Neural progenitor cell (in vitro differentiated cells): ENCODE measurements at regions not wholly inside any gene's neighbourhood (a gene's known extent, or its start where the extent isn't known, plus 50 kb on each side); places are given as distances from the start of the nearest gene placed in this dataset.

Experiments
- DNase-seq: peaks from one replicate; pipeline ENCODE4 v3.0.0-alpha.2; 2016; ENCODE audit warnings: low spot score
- H2AFZ ChIP-seq: fragments of 200-600 bp; sonication (generic); replicated peaks from 2 replicates; pipeline ENCODE4 v1.6.1; 2016; ENCODE audit warnings: antibody characterized with exemption
- H3F3A ChIP-seq: fragments of 200-600 bp; sonication (generic); 2 replicates; pipeline ENCODE4 v1.6.1; 2016; ENCODE audit warnings: antibody characterized with exemption, low read depth
- H3K27ac ChIP-seq: fragments of 200-600 bp; sonication (generic); 2 replicates; pipeline ENCODE4 v1.5.1; 2016; ENCODE audit warnings: mild to moderate bottlenecking
- H3K27me3 ChIP-seq: fragments of 200-600 bp; sonication (generic); 2 replicates; pipeline ENCODE4 v1.6.1; 2016; ENCODE audit warnings: mild to moderate bottlenecking, moderate library complexity
- H3K36me3 ChIP-seq: fragments of 200-600 bp; sonication (generic); 2 replicates; pipeline ENCODE4 v1.5.1; 2016
- H3K4me1 ChIP-seq: fragments of 200-600 bp; sonication (generic); 2 replicates; pipeline ENCODE4 v1.6.1; 2016; ENCODE audit warnings: mixed run types
- H3K4me2 ChIP-seq: fragments of 200-600 bp; sonication (generic); 2 replicates; pipeline ENCODE4 v1.6.1; 2016
- H3K4me3 ChIP-seq: fragments of 200-600 bp; sonication (generic); 2 replicates; pipeline ENCODE4 v1.5.1; 2016
- H3K79me2 ChIP-seq: fragments of 200-600 bp; sonication (generic); 2 replicates; pipeline ENCODE4 v1.6.1; 2016; ENCODE audit warnings: low read depth
- H3K9ac ChIP-seq: fragments of 200-600 bp; sonication (generic); 2 replicates; pipeline ENCODE4 v1.6.1; 2016
- H3K9me3 ChIP-seq: fragments of 200-600 bp; sonication (generic); 2 replicates; pipeline ENCODE4 v1.5.1; 2016; ENCODE audit warnings: low read depth
- H4K20me1 ChIP-seq: fragments of 200-600 bp; sonication (generic); 2 replicates; pipeline ENCODE4 v1.6.1; 2016; ENCODE audit warnings: low read depth
- H3K27ac Mint-ChIP-seq: 3 replicates; pipeline ENCODE4 v1.8.0; 2021; ENCODE audit warnings: mixed read lengths
- H3K27me3 Mint-ChIP-seq: 2 replicates; pipeline ENCODE4 v1.8.0; 2022; ENCODE audit warnings: low read depth, mild to moderate bottlenecking, inconsistent platforms, moderate library complexity, mixed read lengths; ENCODE audit not compliant: insufficient read depth
- H3K36me3 Mint-ChIP-seq: 3 replicates; pipeline ENCODE4 v1.8.0; 2021; ENCODE audit warnings: mixed read lengths
- H3K4me1 Mint-ChIP-seq: 3 replicates; pipeline ENCODE4 v1.8.0; 2021; ENCODE audit warnings: mixed read lengths
- H3K4me3 Mint-ChIP-seq: 3 replicates; pipeline ENCODE4 v1.8.0; 2021; ENCODE audit warnings: mild to moderate bottlenecking, moderate library complexity, mixed read lengths
- H3K9me3 Mint-ChIP-seq: 3 replicates; pipeline ENCODE4 v1.8.0; 2020; ENCODE audit warnings: mixed read lengths
- CTCF ChIP-seq: fragments of 200-600 bp; sonication (generic); IDR thresholded peaks from 2 replicates; pipeline ENCODE4 v1.5.1; 2017; ENCODE audit warnings: antibody characterized with exemption, mild to moderate bottlenecking
- EZH2 ChIP-seq: fragments of 200-600 bp; sonication (generic); IDR thresholded peaks from 2 replicates; pipeline ENCODE4 v1.6.1; 2017; ENCODE audit warnings: antibody characterized with exemption, mild to moderate bottlenecking, moderate library complexity
- EZH2phosphoT487 ChIP-seq: fragments of 200-600 bp; sonication (generic); IDR thresholded peaks from 2 replicates; pipeline ENCODE4 v1.6.1; 2017; ENCODE audit warnings: antibody characterized with exemption

DNA sequence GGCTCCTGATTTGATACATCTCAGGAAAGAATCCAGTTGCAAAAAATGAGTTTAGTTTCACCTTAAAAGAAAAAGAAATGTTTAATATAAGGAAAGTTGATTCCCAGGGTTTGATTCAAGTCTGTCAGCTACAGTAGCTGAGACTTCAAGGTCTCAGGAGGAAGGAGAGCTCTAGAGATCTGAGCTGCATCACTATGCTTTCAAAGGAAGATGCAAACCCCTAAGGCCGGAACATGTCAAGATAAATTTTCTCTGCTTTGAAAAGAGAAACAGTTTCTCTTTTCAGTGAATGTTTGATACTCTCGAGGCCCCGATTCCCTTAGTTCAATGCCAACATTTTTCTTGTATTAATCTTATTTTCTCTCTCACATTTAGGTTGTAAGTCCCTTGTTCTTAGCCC lies 128.6 kb downstream of the RGPD3 start:
- H3F3A ChIP-seq = no peaks in the 10 kb centered on the region
- Mint-ChIP-seq H3K4me3 (no peak overlapping the region), H3K36me3 (no peaks in the 10 kb centered on the region)

GRCh38 chr2:106339132-106339531 lies 129.1 kb downstream of the RGPD3 start:
- no peak overlapping the region for H2AFZ ChIP-seq
- no peak overlapping the region for H3K4me2 ChIP-seq
- Mint-ChIP-seq H3K27ac (peak overlapping the region; percentile 27), H3K4me3 (no peak overlapping the region), H3K27me3 (no peaks in the 10 kb centered on the region), H3K9me3 (peaks cover 6% of the 10 kb centered on the region), H3K36me3 (no peaks in the 10 kb centered on the region), H3K4me1 (peaks cover 29% of the 10 kb centered on the region)
- no peak for TF ChIP-seq EZH2phosphoT487
- TF ChIP-seq CTCF = no peak
- TF ChIP-seq EZH2 = no peak
- no peaks in the 10 kb centered on the region for H3F3A ChIP-seq
- no peak for DNase-seq
- H4K20me1 ChIP-seq = no peaks in the 10 kb centered on the region
- no peaks in the 10 kb centered on the region for H3K4me1 ChIP-seq
- H3K27ac ChIP-seq = no peak overlapping the region
- no peak overlapping the region for H3K9ac ChIP-seq
- no peak overlapping the region for H3K4me3 ChIP-seq
- H3K27me3 ChIP-seq = no peaks in the 10 kb centered on the region
- H3K9me3 ChIP-seq = no peaks in the 10 kb centered on the region
- H3K79me2 ChIP-seq = no peaks in the 10 kb centered on the region
- H3K36me3 ChIP-seq = no peaks in the 10 kb centered on the region

More for the DNA sequence above, 128.6 kb downstream of the RGPD3 start:
- Histone ChIP-seq H3K9ac (no peak overlapping the region), H2AFZ (no peak overlapping the region), H4K20me1 (no peaks in the 10 kb centered on the region), H3K36me3 (no peaks in the 10 kb centered on the region), H3K9me3 (no peaks in the 10 kb centered on the region), H3K79me2 (no peaks in the 10 kb centered on the region), H3K4me1 (no peaks in the 10 kb centered on the region), H3K27me3 (no peaks in the 10 kb centered on the region), H3K27ac (no peak overlapping the region), H3K4me2 (no peak overlapping the region), H3K4me3 (no peak overlapping the region)
- Mint-ChIP-seq H3K27me3 (no peaks in the 10 kb centered on the region), H3K9me3 (peaks cover 6% of the 10 kb centered on the region), H3K4me1 (peaks cover 28% of the 10 kb centered on the region), H3K27ac (peak overlapping the region; percentile 27)
- DNase-seq = no peak
- TF ChIP-seq EZH2 (no peak), CTCF (no peak), EZH2phosphoT487 (no peak)

- no peak overlapping the region for H3K27ac Mint-ChIP-seq
- DNase-seq = no peak
- TF ChIP-seq EZH2 (no peak), EZH2phosphoT487 (no peak), CTCF (no peak)
Measured at GRCh38 chr2:106338043-106338442, 130.2 kb downstream of the RGPD3 start.

DNA sequence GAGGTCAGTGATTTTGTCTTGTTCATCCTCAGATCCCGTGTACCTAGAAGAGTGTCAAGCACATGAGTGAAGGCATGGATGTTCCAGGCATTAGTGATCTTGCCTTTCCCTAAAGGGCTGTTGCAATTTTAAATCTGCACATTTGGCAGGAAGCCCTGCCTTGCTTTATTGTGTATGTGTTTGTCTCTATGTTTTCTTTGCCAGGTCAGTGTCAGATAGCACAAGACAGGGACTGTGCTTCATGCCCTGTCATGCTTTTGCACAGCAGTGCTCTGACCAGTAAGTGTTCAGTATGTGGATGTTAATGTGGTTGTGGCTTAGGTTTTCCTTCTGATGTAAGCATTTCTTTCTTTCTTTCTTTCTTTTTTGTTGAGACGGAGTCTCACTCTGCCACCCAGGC lies 131.5 kb downstream of the RGPD3 start:
- H3K36me3 Mint-ChIP-seq = no peaks in the 10 kb centered on the region
- H3K79me2 ChIP-seq = no peaks in the 10 kb centered on the region
- no peak overlapping the region for H3K27ac ChIP-seq
- no peak for DNase-seq
- H3K4me2 ChIP-seq = no peak overlapping the region
- H2AFZ ChIP-seq = no peak overlapping the region
- no peaks in the 10 kb centered on the region for H4K20me1 ChIP-seq
- no peak overlapping the region for H3K4me3 ChIP-seq
- no peaks in the 10 kb centered on the region for H3K4me1 ChIP-seq
- no peak overlapping the region for H3K9ac ChIP-seq
- no peaks in the 10 kb centered on the region for H3K9me3 ChIP-seq
- no peak overlapping the region for H3K27ac Mint-ChIP-seq
- no peaks in the 10 kb centered on the region for H3F3A ChIP-seq
- no peaks in the 10 kb centered on the region for H3K27me3 ChIP-seq
- H3K9me3 Mint-ChIP-seq = peaks cover 13% of the 10 kb centered on the region
- H3K27me3 Mint-ChIP-seq = no peaks in the 10 kb centered on the region
- H3K4me1 Mint-ChIP-seq = peaks cover 37% of the 10 kb centered on the region
- H3K4me3 Mint-ChIP-seq = no peak overlapping the region
- TF ChIP-seq CTCF = no peak
- no peak for TF ChIP-seq EZH2
- no peak for TF ChIP-seq EZH2phosphoT487
- H3K36me3 ChIP-seq = no peaks in the 10 kb centered on the region

More at GRCh38 chr2:106338043-106338442, 130.2 kb downstream of the RGPD3 start:
- H3K4me1 Mint-ChIP-seq = peaks cover 32% of the 10 kb centered on the region
- no peaks in the 10 kb centered on the region for H3K9me3 ChIP-seq
- H3K27me3 ChIP-seq = no peaks in the 10 kb centered on the region
- H3K4me2 ChIP-seq = no peak overlapping the region
- peaks cover 6% of the 10 kb centered on the region for H3K9me3 Mint-ChIP-seq
- no peaks in the 10 kb centered on the region for H3K4me1 ChIP-seq
- H3F3A ChIP-seq = no peaks in the 10 kb centered on the region
- H3K79me2 ChIP-seq = no peaks in the 10 kb centered on the region
- no peaks in the 10 kb centered on the region for H3K36me3 ChIP-seq
- no peaks in the 10 kb centered on the region for H3K27me3 Mint-ChIP-seq
- H2AFZ ChIP-seq = no peak overlapping the region
- H3K4me3 ChIP-seq = no peak overlapping the region
- no peaks in the 10 kb centered on the region for H4K20me1 ChIP-seq
- no peak overlapping the region for H3K27ac ChIP-seq
- H3K4me3 Mint-ChIP-seq = no peak overlapping the region
- no peaks in the 10 kb centered on the region for H3K36me3 Mint-ChIP-seq
- no peak overlapping the region for H3K9ac ChIP-seq
